ENCODE measurements at regions not wholly inside any gene's neighbourhood (a gene's known extent, or its start where the extent isn't known, plus 50 kb on each side); places are given as distances from the start of the nearest gene placed in this dataset.

DNA sequence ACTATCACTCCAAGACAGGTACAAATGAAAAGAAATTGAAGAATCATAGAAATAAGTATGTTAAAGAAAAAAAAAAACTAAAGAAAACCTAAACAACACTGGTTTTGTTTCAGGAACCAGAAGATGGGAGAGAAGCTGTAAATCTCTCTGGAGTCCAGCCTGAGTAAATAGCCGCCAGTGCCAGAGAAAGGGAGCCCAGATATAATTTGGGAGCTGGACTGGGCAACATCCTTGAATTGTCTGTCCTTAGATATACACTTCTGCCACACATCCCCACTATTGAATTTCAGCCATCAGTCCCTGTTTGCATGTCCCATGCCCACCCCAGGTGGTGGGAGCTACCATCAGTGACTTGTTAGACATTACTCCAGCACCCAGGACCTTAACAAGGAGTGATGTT lies 979.6 kb downstream of the DTWD2 start:
- TF ChIP-seq, protein P1, sequence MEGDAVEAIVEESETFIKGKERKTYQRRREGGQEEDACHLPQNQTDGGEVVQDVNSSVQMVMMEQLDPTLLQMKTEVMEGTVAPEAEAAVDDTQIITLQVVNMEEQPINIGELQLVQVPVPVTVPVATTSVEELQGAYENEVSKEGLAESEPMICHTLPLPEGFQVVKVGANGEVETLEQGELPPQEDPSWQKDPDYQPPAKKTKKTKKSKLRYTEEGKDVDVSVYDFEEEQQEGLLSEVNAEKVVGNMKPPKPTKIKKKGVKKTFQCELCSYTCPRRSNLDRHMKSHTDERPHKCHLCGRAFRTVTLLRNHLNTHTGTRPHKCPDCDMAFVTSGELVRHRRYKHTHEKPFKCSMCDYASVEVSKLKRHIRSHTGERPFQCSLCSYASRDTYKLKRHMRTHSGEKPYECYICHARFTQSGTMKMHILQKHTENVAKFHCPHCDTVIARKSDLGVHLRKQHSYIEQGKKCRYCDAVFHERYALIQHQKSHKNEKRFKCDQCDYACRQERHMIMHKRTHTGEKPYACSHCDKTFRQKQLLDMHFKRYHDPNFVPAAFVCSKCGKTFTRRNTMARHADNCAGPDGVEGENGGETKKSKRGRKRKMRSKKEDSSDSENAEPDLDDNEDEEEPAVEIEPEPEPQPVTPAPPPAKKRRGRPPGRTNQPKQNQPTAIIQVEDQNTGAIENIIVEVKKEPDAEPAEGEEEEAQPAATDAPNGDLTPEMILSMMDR (IDR thresholded peaks at IDR 0.05) = no peak
- DNase-seq = no peak
- H3K27ac Mint-ChIP-seq = no peak overlapping the region
- H3K9me3 Mint-ChIP-seq = peaks cover 11 to 15% of the 10 kb centered on the region in 2 donors
- no peak overlapping the region for H3K27ac ChIP-seq (ENCODE audit: low read length)
- ATAC-seq = no peak
- H3K9me3 ChIP-seq (ENCODE audit: control insufficient read depth, insufficient read depth, low read length) = no peaks in the 10 kb centered on the region
- H3K36me3 Mint-ChIP-seq = no peaks in the 10 kb centered on the region
- H3K4me1 Mint-ChIP-seq = no peaks in the 10 kb centered on the region
- H3K27me3 ChIP-seq (ENCODE audit: control insufficient read depth, insufficient read depth, low read length) = no peaks in the 10 kb centered on the region
- WGBS (ENCODE audit: insufficient coverage) = 87% methylated on average over 1 of the region's 1 CpG
- intact Hi-C loops (cut with micrococcal nuclease) = no loop called here
- no peak overlapping the region for H3K4me3 ChIP-seq (ENCODE audit: low read length)
- H3K4me3 Mint-ChIP-seq = no peak overlapping the region
- H3K4me1 ChIP-seq (ENCODE audit: control insufficient read depth, insufficient read depth, low read length) = no peaks in the 10 kb centered on the region
- H3K27me3 Mint-ChIP-seq (ENCODE audit: low read depth in 2 of 2) = no peaks in the 10 kb centered on the region
- H3K36me3 ChIP-seq (ENCODE audit: control insufficient read depth, insufficient read depth, low read length) = no peaks in the 10 kb centered on the region

DNA sequence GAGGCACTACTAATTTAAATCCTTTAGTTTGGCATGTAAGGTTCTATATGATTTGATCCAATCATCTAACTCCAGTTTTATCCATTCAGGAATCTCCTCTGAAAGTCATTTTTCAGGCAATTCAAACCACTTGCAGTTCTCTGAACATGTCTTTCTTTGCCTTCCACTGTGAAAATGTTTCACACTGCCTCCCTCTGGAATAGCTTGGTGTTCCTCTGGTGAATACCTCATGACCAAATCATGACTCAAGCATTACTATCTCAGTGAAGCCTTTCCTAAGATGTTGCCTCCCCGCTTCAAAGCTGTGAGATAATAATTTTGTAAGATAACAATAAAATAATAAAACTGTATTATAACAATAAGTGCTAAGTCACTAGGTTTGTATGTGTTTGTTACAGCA lies 981.1 kb downstream of the DTWD2 start:
- H3K36me3 Mint-ChIP-seq = no peaks in the 10 kb centered on the region
- H3K27ac Mint-ChIP-seq = no peak overlapping the region
- no peak overlapping the region for H3K4me3 Mint-ChIP-seq
- no peaks in the 10 kb centered on the region for H3K27me3 Mint-ChIP-seq (ENCODE audit: low read depth in 2 of 2)
- DNase-seq (no peak), ATAC-seq (no peak)
- no peak overlapping the region for H3K4me3 ChIP-seq (ENCODE audit: low read length)
- TF ChIP-seq, protein P1 (IDR thresholded peaks at IDR 0.05) = no peak
- no peaks in the 10 kb centered on the region for H3K4me1 Mint-ChIP-seq
- H3K9me3 Mint-ChIP-seq = peaks cover 17 to 22% of the 10 kb centered on the region in 2 donors
- H3K27ac ChIP-seq (ENCODE audit: low read length) = no peak overlapping the region
- no CpG with 5 or more reads among the region's 1 CpG for WGBS (ENCODE audit: insufficient coverage)
- no peaks in the 10 kb centered on the region for H3K36me3 ChIP-seq (ENCODE audit: control insufficient read depth, insufficient read depth, low read length)
- H3K9me3 ChIP-seq (ENCODE audit: control insufficient read depth, insufficient read depth, low read length) = no peaks in the 10 kb centered on the region
- intact Hi-C loops (cut with micrococcal nuclease) = no loop called here
- no peaks in the 10 kb centered on the region for H3K4me1 ChIP-seq (ENCODE audit: control insufficient read depth, insufficient read depth, low read length)
- no peaks in the 10 kb centered on the region for H3K27me3 ChIP-seq (ENCODE audit: control insufficient read depth, insufficient read depth, low read length)

DNA sequence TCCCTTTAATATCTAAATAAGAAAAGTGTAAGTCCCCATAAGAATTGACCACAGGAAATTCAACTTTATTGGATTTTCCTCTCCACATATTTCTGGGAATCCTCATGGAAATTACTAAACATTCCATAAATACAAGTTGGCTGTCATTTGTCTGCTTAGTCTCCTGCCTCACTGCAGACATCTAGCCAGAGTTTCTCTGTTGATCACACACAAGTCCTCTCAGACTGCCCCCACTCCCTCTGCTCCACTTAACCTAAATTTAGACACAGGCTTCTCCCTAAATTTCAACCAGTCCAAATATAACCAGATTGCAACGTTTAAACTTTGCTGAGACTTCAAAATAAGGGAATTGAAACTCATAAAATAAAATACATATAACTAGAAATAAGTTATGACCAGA lies 982.1 kb downstream of the DTWD2 start:
- H3K9me3 Mint-ChIP-seq = peaks cover 17 to 24% of the 10 kb centered on the region in 2 donors
- TF ChIP-seq, protein P1 (IDR thresholded peaks at IDR 0.05) = no peak
- H3K27ac ChIP-seq (ENCODE audit: low read length) = no peak overlapping the region
- H3K36me3 ChIP-seq (ENCODE audit: control insufficient read depth, insufficient read depth, low read length) = no peaks in the 10 kb centered on the region
- ATAC-seq = no peak
- no peaks in the 10 kb centered on the region for H3K27me3 ChIP-seq (ENCODE audit: control insufficient read depth, insufficient read depth, low read length)
- H3K36me3 Mint-ChIP-seq = no peaks in the 10 kb centered on the region
- no CpG with 5 or more reads among the region's 1 CpG for WGBS (ENCODE audit: insufficient coverage)
- intact Hi-C loops (cut with micrococcal nuclease) = no loop called here
- H3K4me1 Mint-ChIP-seq = no peaks in the 10 kb centered on the region
- no peaks in the 10 kb centered on the region for H3K4me1 ChIP-seq (ENCODE audit: control insufficient read depth, insufficient read depth, low read length)
- DNase-seq = no peak
- no peak overlapping the region for H3K27ac Mint-ChIP-seq
- H3K27me3 Mint-ChIP-seq (ENCODE audit: low read depth in 2 of 2) = no peaks in the 10 kb centered on the region
- H3K4me3 ChIP-seq (ENCODE audit: low read length) = no peak overlapping the region
- H3K9me3 ChIP-seq (ENCODE audit: control insufficient read depth, insufficient read depth, low read length) = no peaks in the 10 kb centered on the region
- no peak overlapping the region for H3K4me3 Mint-ChIP-seq

DNA sequence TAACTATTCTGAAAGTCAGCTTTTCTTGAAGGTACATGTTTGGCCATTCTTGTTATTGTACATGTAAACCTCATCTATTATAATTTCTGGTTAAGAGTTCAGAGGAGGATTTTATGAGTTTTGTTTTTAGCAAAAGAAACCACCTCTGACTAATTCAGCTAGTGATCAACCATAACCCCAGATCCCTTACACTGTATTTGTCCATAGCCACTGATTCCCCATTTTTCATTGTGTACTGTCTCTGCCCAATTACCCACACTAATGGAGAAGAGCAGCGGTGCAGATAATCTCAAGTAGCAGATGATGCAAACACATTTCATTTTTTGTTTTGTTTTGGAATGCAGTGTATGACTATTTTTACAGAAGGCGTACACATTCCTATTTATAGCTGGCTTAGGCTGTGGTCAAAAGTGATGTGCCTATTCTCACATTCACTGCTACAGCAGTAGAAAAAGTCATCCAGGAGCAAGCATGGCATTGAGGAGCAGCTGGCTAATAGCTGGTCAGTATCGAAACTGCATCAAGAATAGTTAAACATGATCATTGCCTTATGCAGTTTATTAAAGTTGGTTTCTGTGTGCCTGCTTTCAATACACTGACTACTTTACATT lies 988.3 kb downstream of the DTWD2 start:
- H3K27me3 ChIP-seq (ENCODE audit: control insufficient read depth, insufficient read depth, low read length) = no peaks in the 10 kb centered on the region
- peaks cover 7% of the 10 kb centered on the region for H3K36me3 Mint-ChIP-seq
- no peaks in the 10 kb centered on the region for H3K4me1 Mint-ChIP-seq
- H3K27me3 Mint-ChIP-seq (ENCODE audit: low read depth in 2 of 2) = no peaks in the 10 kb centered on the region
- ATAC-seq = no peak
- no peaks in the 10 kb centered on the region for H3K4me1 ChIP-seq (ENCODE audit: control insufficient read depth, insufficient read depth, low read length)
- intact Hi-C loops (cut with micrococcal nuclease) = no loop called here
- H3K27ac ChIP-seq (ENCODE audit: low read length) = no peak overlapping the region
- H3K9me3 Mint-ChIP-seq = peaks cover 14 to 33% of the 10 kb centered on the region in 2 donors
- no peak overlapping the region for H3K4me3 Mint-ChIP-seq
- 81% methylated on average over 3 of the region's 3 CpGs for WGBS (ENCODE audit: insufficient coverage)
- H3K27ac Mint-ChIP-seq = no peak overlapping the region
- no peak for DNase-seq
- H3K4me3 ChIP-seq (ENCODE audit: low read length) = no peak overlapping the region
- TF ChIP-seq, protein P1 (IDR thresholded peaks at IDR 0.05) = no peak
- H3K9me3 ChIP-seq (ENCODE audit: control insufficient read depth, insufficient read depth, low read length) = no peaks in the 10 kb centered on the region
- no peaks in the 10 kb centered on the region for H3K36me3 ChIP-seq (ENCODE audit: control insufficient read depth, insufficient read depth, low read length)
